ENCODE measurements at regions not wholly inside any gene's neighbourhood (a gene's known extent, or its start where the extent isn't known, plus 50 kb on each side); places are given as distances from the start of the nearest gene placed in this dataset.

GRCh38 chr5:56540266-56540665 is 275.1 kb upstream of the MAP3K1 start:
- DNase-seq = no peak

GRCh38 chr5:56538580-56538979 is 276.8 kb upstream of the MAP3K1 start:
- DNase-seq = no peak

GRCh38 chr5:56535347-56535746 is 280.0 kb upstream of the MAP3K1 start:
- DNase-seq = no peak

- DNase-seq = no peak
Measured at GRCh38 chr5:56534102-56534829, 281.1 kb upstream of the MAP3K1 start.

- no peak for DNase-seq
Measured at GRCh38 chr5:56532466-56532865, 282.9 kb upstream of the MAP3K1 start.

- DNase-seq = no peak
Measured at GRCh38 chr5:56530626-56531138, 284.7 kb upstream of the MAP3K1 start.

- no peak for DNase-seq
Measured at GRCh38 chr5:56529666-56530430, 285.5 kb upstream of the MAP3K1 start.

- DNase-seq = no peak
Measured at GRCh38 chr5:56527174-56527573, 288.2 kb upstream of the MAP3K1 start.

- DNase-seq = no peak
Measured at GRCh38 chr5:56525113-56525512, 290.2 kb upstream of the MAP3K1 start.

- DNase-seq = no peak
Measured at GRCh38 chr5:56523790-56524575, 290.9 kb upstream of the ANKRD55 start.

- no peak for DNase-seq
Measured at GRCh38 chr5:56522960-56523359, 289.8 kb upstream of the ANKRD55 start.

- no peak for DNase-seq
Measured at GRCh38 chr5:56522169-56522568, 289.0 kb upstream of the ANKRD55 start.

GRCh38 chr5:56520986-56521730 is 288.0 kb upstream of the ANKRD55 start:
- no peak for DNase-seq

- DNase-seq = no peak
Measured at GRCh38 chr5:56518820-56519219, 285.7 kb upstream of the ANKRD55 start.

GRCh38 chr5:56517011-56517416 is 283.9 kb upstream of the ANKRD55 start:
- DNase-seq = no peak

GRCh38 chr5:56516441-56516840 is 283.3 kb upstream of the ANKRD55 start:
- no peak for DNase-seq

GRCh38 chr5:56516035-56516434 is 282.9 kb upstream of the ANKRD55 start:
- no peak for DNase-seq

GRCh38 chr5:56515011-56515410 is 281.9 kb upstream of the ANKRD55 start:
- DNase-seq = no peak

- DNase-seq = no peak
Measured at GRCh38 chr5:56514245-56514644, 281.1 kb upstream of the ANKRD55 start.

- DNase-seq = no peak
Measured at GRCh38 chr5:56513141-56513540, 280.0 kb upstream of the ANKRD55 start.

- DNase-seq = no peak
Measured at GRCh38 chr5:56512313-56512996, 279.3 kb upstream of the ANKRD55 start.

GRCh38 chr5:56511326-56511841 is 278.3 kb upstream of the ANKRD55 start:
- DNase-seq = no peak
